Hepatocyte (in vitro differentiated cells): ENCODE measurements at regions not wholly inside any gene's neighbourhood (a gene's known extent, or its start where the extent isn't known, plus 50 kb on each side); places are given as distances from the start of the nearest gene placed in this dataset.

ENCODE experiments used
- CTCF ChIP-seq: fragments of 200-600 bp; sonication (generic); IDR thresholded peaks from 2 replicates; pipeline ENCODE4 v1.5.1; 2016; ENCODE audit warnings: antibody characterized with exemption, mild to moderate bottlenecking; ENCODE audit not compliant: poor library complexity
- EZH2 ChIP-seq: fragments of 200-600 bp; sonication (generic); IDR thresholded peaks from 2 replicates; pipeline ENCODE4 v1.6.1; 2016; ENCODE audit warnings: antibody characterized with exemption, mild to moderate bottlenecking, borderline replicate concordance

- TF ChIP-seq CTCF (no peak), EZH2 (no peak)
Measured at GRCh38 chr2:78355967-78356366, 669.5 kb upstream of the REG3G start.
